PC-3 (cell line): ENCODE measurements at regions not wholly inside any gene's neighbourhood (a gene's known extent, or its start where the extent isn't known, plus 50 kb on each side); places are given as distances from the start of the nearest gene placed in this dataset.

Experiments
- ATAC-seq: fragments of 200-7000 bp; cut with Tn5 transposase; 2 replicates; pipeline ENCODE4 v1.9.1; 2020; ENCODE audit warnings: mild to moderate bottlenecking, moderate library complexity
- BruUV-seq: library from RNA; stranded (reverse); fragments of 400-500 nt; replicated peaks from 2 replicates; lab custom pipeline; 2021; lab: Mats Ljungman, UMichigan
- CTCF ChIA-PET: fragments of 300-600 bp; sonication (Branson Sonifier 250); formaldehyde crosslinking; loops from one replicate; lab custom pipeline; 2022; ENCODE audit warnings: antibody characterized with exemption; lab: Charles Lee
- POLR2A ChIA-PET: fragments of 300-600 bp; sonication (Branson Sonifier 250); formaldehyde crosslinking; loops from one replicate; lab custom pipeline; 2022; ENCODE audit warnings: antibody characterized with exemption; ENCODE audit not compliant: unreplicated experiment; lab: Charles Lee
- DNase-seq: peaks from one replicate; pipeline ENCODE4 v3.0.0-alpha.2; 2015
- H2AFZ ChIP-seq: fragments of 300-600 bp; sonication (generic); 2 replicates; pipeline ENCODE4 v1.6.0; 2016; ENCODE audit warnings: antibody characterized with exemption, low read length
- H3F3A ChIP-seq: fragments of 300-600 bp; sonication (generic); one replicate; pipeline ENCODE4 v1.6.0; 2017; ENCODE audit warnings: antibody characterized with exemption, low read length, control low read depth, mild to moderate bottlenecking; ENCODE audit not compliant: unreplicated experiment
- H3K27ac ChIP-seq: fragments of 300-600 bp; sonication (generic); 2 replicates; pipeline ENCODE4 v1.5.1; 2016; ENCODE audit warnings: mild to moderate bottlenecking, low read length
- H3K27me3 ChIP-seq: fragments of 300-600 bp; sonication (generic); 2 replicates; pipeline ENCODE4 v1.6.1; 2016; ENCODE audit warnings: low read length, mixed read lengths
- H3K36me3 ChIP-seq: fragments of 300-600 bp; sonication (generic); 2 replicates; pipeline ENCODE4 v1.6.1; 2016; ENCODE audit warnings: low read depth, mixed run types, low read length, mixed read lengths
- H3K4me1 ChIP-seq: fragments of 300-600 bp; sonication (generic); 2 replicates; pipeline ENCODE4 v1.5.1; 2016; ENCODE audit warnings: low read length; ENCODE audit not compliant: insufficient read depth
- H3K4me2 ChIP-seq: fragments of 300-600 bp; sonication (generic); 2 replicates; pipeline ENCODE4 v1.6.0; 2016; ENCODE audit warnings: low read length
- H3K4me3 ChIP-seq: fragments of 300-600 bp; sonication (generic); 2 replicates; pipeline ENCODE4 v1.5.1; 2016; ENCODE audit warnings: mild to moderate bottlenecking, low read length, mixed read lengths
- H3K79me2 ChIP-seq: fragments of 300-600 bp; sonication (generic); 2 replicates; pipeline ENCODE4 v1.6.1; 2017; ENCODE audit warnings: low read length, mixed read lengths
- H3K9ac ChIP-seq: fragments of 300-600 bp; sonication (generic); 2 replicates; pipeline ENCODE4 v1.6.0; 2016; ENCODE audit warnings: mild to moderate bottlenecking, low read length
- H3K9me2 ChIP-seq: fragments of 300-600 bp; sonication (generic); replicated peaks from 2 replicates; pipeline ENCODE4 v1.6.1; 2016; ENCODE audit warnings: mixed run types, low read length, mixed read lengths
- H3K9me3 ChIP-seq: fragments of 300-600 bp; sonication (generic); 2 replicates; pipeline ENCODE4 v1.6.1; 2016; ENCODE audit warnings: low read length, mixed read lengths
- H4K20me1 ChIP-seq: fragments of 300-600 bp; sonication (generic); 2 replicates; pipeline ENCODE4 v1.6.1; 2016; ENCODE audit warnings: low read length, mixed read lengths
- CTCF ChIP-seq: fragments of 300-600 bp; sonication (generic); conservative IDR thresholded peaks from 2 replicates; pipeline ENCODE4 v1.5.1; 2017; ENCODE audit warnings: antibody characterized with exemption, low read depth, mild to moderate bottlenecking, low read length
- EZH2 ChIP-seq: fragments of 300-600 bp; sonication (generic); IDR thresholded peaks from one replicate; pipeline ENCODE4 v1.6.1; 2017; ENCODE audit warnings: antibody characterized with exemption, mild to moderate bottlenecking, low read length; ENCODE audit not compliant: unreplicated experiment
- EZH2phosphoT487 ChIP-seq: fragments of 300-600 bp; sonication (generic); IDR thresholded peaks from 2 replicates; pipeline ENCODE4 v1.6.1; 2018; ENCODE audit warnings: mild to moderate bottlenecking, antibody characterized with exemption, low read length, borderline replicate concordance
- intact Hi-C: fragments of 100-400 bp; cut with micrococcal nuclease; formaldehyde crosslinking; loops from 2 replicates; pipeline ENCODE4 v1.9.0; 2023

GRCh38 chr11:39205236-39205995 lies 2254.0 kb downstream of the LRRC4C start:
- H3K4me1 ChIP-seq, result no peaks in the 10 kb centered on the region
- CTCF ChIA-PET, result no interaction called here
- POLR2A ChIA-PET, result no interaction called here
- no peak for TF ChIP-seq EZH2phosphoT487
- no peak for TF ChIP-seq EZH2
- TF ChIP-seq CTCF, result no peak
- H3K36me3 ChIP-seq, result no peaks in the 10 kb centered on the region
- ATAC-seq (no peak), DNase-seq (no peak)
- no peak overlapping the region for H3K4me3 ChIP-seq
- no peaks in the 10 kb centered on the region for H4K20me1 ChIP-seq
- intact Hi-C loops, result no loop called here
- H3K4me2 ChIP-seq, result no peak overlapping the region
- H3K9ac ChIP-seq, result no peak overlapping the region
- BruUV-seq, result no TSS peak
- no peaks in the 10 kb centered on the region for H3K79me2 ChIP-seq
- no peak overlapping the region for H2AFZ ChIP-seq
- H3K27ac ChIP-seq, result no peak overlapping the region
- H3K9me2 ChIP-seq, result no peaks in the 10 kb centered on the region
- no peaks in the 10 kb centered on the region for H3F3A ChIP-seq
- H3K27me3 ChIP-seq, result no peaks in the 10 kb centered on the region
- no peaks in the 10 kb centered on the region for H3K9me3 ChIP-seq

DNA sequence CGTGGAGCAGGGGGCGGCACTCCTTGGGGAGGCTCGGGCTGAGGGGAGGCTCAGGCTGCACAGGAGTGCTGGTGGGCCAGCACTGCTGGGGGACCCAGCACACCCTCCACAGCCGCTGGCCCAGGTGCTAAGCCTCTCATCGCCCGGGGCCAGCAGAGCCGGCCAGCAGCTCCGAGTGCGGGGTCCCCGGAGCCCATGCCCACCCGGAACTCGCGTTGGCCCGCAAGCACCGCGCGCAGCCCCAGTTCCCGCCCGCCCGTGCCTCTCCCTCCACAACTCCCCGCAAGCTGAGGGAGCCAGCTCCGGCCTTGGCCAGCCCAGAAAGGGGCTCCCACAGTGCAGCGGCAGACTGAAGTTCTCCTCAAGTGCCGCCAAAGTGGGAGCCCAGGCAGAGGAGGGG lies 2266.8 kb downstream of the LRRC4C start:
- Histone ChIP-seq H2AFZ (no peak overlapping the region), H3F3A (no peaks in the 10 kb centered on the region), H3K9me3 (no peaks in the 10 kb centered on the region), H3K4me2 (no peak overlapping the region), H3K9me2 (no peaks in the 10 kb centered on the region), H3K36me3 (no peaks in the 10 kb centered on the region), H4K20me1 (no peaks in the 10 kb centered on the region), H3K9ac (no peak overlapping the region), H3K4me1 (0 out of 2 replicates have a peak, but pooled peaks cover 4% of the 10 kb centered on the region), H3K79me2 (no peaks in the 10 kb centered on the region), H3K4me3 (no peak overlapping the region), H3K27ac (no peak overlapping the region), H3K27me3 (no peaks in the 10 kb centered on the region)
- DNase-seq (no peak), ATAC-seq (no peak)
- ChIA-PET CTCF (no interaction called here), POLR2A (no interaction called here)
- TF ChIP-seq EZH2 (no peak), EZH2phosphoT487 (no peak), CTCF (no peak)
- intact Hi-C loops, result no loop called here
- no TSS peak for BruUV-seq

DNA sequence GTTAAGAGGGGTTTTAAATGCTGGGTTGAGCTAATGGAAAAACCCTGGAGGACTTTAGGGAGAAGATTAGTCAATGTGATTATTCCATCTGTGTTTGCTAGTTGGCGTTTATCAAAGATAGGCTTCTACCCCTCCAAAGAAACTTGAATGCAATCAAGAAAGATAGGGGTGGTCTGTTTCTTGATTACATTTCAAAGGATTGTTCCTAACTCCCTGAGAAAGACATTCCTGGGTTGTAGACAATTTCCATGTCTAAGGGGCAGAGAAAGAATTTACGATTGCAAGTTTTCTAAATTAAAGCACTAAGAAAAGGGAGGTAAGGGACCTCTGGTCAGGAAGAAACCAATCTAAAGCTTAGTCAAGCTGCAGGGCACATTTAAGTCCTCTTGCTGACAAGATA lies 2268.7 kb downstream of the LRRC4C start:
- Histone ChIP-seq H3K27ac (no peak overlapping the region), H3F3A (no peaks in the 10 kb centered on the region), H4K20me1 (no peaks in the 10 kb centered on the region), H2AFZ (no peak overlapping the region), H3K9ac (no peak overlapping the region), H3K4me2 (no peak overlapping the region), H3K36me3 (no peaks in the 10 kb centered on the region), H3K9me2 (no peaks in the 10 kb centered on the region), H3K27me3 (no peaks in the 10 kb centered on the region), H3K4me1 (0 out of 2 replicates have a peak, but pooled peaks cover 4% of the 10 kb centered on the region), H3K4me3 (no peak overlapping the region), H3K79me2 (no peaks in the 10 kb centered on the region), H3K9me3 (no peaks in the 10 kb centered on the region)
- no TSS peak for BruUV-seq
- intact Hi-C loops, result no loop called here
- no peak for TF ChIP-seq EZH2phosphoT487
- no peak for TF ChIP-seq EZH2
- TF ChIP-seq CTCF, result no peak
- no peak for DNase-seq
- ChIA-PET CTCF (no interaction called here), POLR2A (no interaction called here)
- ATAC-seq, result no peak
